ENCODE measurements at regions not wholly inside any gene's neighbourhood (a gene's known extent, or its start where the extent isn't known, plus 50 kb on each side); places are given as distances from the start of the nearest gene placed in this dataset.
"Not testable (repeated sequence)": the region's sequence is repeated elsewhere in the genome, so short reads cannot be mapped to it uniquely, and the experiment has no call there.

DNA sequence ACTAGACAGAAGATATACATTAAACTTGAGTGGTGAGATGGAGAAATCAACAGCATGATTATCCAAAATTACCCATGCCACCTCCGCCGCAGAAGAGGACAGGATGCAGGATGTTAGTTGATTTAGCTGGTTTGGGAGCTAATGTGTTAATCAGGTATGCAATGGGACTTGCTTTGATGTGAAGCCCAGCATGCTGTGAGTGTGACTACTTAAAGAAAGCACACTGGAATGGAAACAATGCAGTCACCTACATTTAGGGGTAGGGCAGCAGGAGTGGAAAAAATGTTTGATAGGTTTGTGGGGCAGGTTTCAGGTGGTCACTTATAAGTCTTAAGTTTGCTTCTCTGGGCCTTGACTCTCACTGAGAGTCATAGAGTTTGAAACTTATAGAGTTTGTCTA lies 170.0 kb upstream of the DAAM1 start:
- H3K27me3 Mint-ChIP-seq: peaks cover 5% of the 10 kb centered on the region
- no peak overlapping the region for H3K27ac Mint-ChIP-seq
- H3K4me1 Mint-ChIP-seq (ENCODE audit: low read depth): no peaks in the 10 kb centered on the region
- no peak for DNase-seq
- H3K36me3 Mint-ChIP-seq (ENCODE audit: low read depth): no peaks in the 10 kb centered on the region
- no peak overlapping the region for H3K4me3 Mint-ChIP-seq
- H3K9me3 Mint-ChIP-seq: peaks cover 9% of the 10 kb centered on the region

DNA sequence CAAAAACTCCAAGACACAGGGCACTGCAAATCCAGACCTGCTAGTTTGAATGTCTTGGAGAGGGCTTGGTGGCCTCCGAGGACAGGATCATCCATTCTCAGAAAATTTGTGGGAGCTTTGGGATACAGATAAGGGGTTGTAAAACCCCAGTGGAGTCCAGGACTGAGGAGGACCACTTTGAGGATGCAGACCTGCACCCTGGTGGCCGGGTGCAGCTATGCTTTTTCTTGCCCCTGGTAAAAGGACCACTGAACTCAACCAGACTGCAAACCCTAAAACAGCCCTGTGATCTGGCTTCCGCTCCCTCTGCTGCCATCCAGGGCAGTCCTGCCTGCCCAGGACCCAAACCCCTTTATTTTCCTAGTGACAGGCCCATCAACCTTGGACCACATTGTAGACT lies 169.5 kb upstream of the DAAM1 start:
- H3K27ac Mint-ChIP-seq: no peak overlapping the region
- peaks cover 5% of the 10 kb centered on the region for H3K27me3 Mint-ChIP-seq
- H3K36me3 Mint-ChIP-seq (ENCODE audit: low read depth): no peaks in the 10 kb centered on the region
- H3K9me3 Mint-ChIP-seq: peaks cover 4% of the 10 kb centered on the region
- H3K4me1 Mint-ChIP-seq (ENCODE audit: low read depth): no peaks in the 10 kb centered on the region
- H3K4me3 Mint-ChIP-seq: no peak overlapping the region
- no peak for DNase-seq

DNA sequence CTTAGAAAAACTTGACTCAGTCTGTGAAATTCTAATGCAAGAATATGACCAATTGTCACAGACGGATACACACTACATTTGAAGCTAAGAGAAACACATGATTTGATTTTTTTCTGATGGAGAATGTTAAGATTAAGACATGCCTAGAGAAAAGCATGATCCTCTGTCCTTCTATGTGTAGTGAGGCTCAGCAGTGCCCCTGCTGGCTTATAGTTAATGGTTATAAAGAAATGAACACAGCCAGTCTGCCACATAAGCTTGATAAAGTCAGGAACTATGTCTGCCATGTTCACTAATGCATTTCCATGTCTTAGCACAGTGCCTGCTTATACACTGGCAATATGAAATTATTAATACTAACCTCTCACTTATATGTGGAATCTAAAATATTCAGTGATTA lies 168.1 kb upstream of the DAAM1 start:
- no peak for DNase-seq
- H3K4me3 Mint-ChIP-seq: no peak overlapping the region
- H3K27me3 Mint-ChIP-seq: peaks cover 11% of the 10 kb centered on the region
- H3K27ac Mint-ChIP-seq: no peak overlapping the region
- no peaks in the 10 kb centered on the region for H3K36me3 Mint-ChIP-seq (ENCODE audit: low read depth)
- H3K9me3 Mint-ChIP-seq: no peaks in the 10 kb centered on the region
- H3K4me1 Mint-ChIP-seq (ENCODE audit: low read depth): no peaks in the 10 kb centered on the region

DNA sequence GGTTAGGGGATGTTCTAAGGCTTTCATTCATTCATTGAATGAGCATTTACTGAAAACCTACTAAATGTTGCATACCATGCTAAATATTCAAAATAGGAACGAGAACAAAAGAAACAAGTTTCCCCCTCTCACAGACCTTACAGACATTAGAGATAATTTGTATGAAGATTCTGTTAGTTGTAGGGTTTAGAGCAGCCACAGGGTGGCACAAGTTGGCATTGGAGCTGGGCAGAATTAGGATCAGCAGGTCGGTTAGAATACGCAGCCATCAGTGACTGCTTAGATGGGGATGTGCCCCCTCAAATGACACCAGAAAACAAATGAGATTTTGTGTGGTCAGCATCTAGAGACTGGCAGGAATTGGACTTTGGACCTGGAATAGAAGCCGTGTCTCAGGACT lies 166.3 kb upstream of the DAAM1 start:
- Mint-ChIP-seq H3K27ac (no peak overlapping the region), H3K36me3 (ENCODE audit: low read depth) (no peaks in the 10 kb centered on the region), H3K27me3 (peaks cover 21% of the 10 kb centered on the region), H3K9me3 (no peaks in the 10 kb centered on the region), H3K4me3 (no peak overlapping the region), H3K4me1 (ENCODE audit: low read depth) (no peaks in the 10 kb centered on the region)
- no peak for DNase-seq

DNA sequence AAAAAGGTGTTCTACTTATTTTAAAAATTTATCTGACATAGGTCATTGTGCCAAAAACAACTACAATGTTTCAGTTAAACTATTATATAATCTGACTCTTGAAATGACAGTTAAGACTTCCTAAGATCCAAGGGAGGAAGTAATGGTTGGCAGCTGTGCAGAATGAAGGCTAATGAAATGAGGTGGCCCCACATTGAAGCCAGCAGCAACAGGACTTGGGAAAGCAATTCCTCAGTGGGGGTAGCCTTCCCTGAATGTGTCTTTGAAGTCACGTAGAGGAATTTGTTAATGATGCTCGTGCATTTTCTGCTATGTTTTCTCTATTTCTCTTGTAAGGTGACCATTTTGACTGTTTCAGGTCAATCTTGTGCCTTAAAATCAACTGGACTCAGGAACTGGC lies 162.4 kb upstream of the DAAM1 start:
- Mint-ChIP-seq H3K27me3 (peaks cover 23% of the 10 kb centered on the region), H3K4me1 (ENCODE audit: low read depth) (peaks cover 6% of the 10 kb centered on the region), H3K36me3 (ENCODE audit: low read depth) (no peaks in the 10 kb centered on the region), H3K9me3 (no peaks in the 10 kb centered on the region), H3K4me3 (no peak overlapping the region), H3K27ac (no peak overlapping the region)
- no peak for DNase-seq

DNA sequence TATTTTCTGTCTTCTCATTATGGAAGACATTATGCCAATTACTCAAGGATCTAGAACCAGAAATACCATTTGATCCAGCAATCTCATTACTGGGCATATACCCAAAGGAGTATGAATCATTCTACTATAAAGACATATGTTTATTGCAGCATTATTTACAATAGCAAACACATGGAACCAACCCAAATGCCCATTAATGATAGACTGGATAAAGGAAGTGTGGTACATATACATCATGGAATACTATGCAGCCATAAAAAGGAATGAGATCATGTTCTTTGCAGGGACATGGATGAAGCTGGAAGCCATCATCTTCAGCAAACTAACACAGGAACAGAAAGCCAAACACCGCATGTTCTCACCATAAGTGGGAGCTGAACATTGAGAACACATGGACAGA lies 161.8 kb upstream of the DAAM1 start:
- H3K9me3 Mint-ChIP-seq; H3K4me3 Mint-ChIP-seq; H3K4me1 Mint-ChIP-seq (ENCODE audit: low read depth); H3K36me3 Mint-ChIP-seq (ENCODE audit: low read depth); DNase-seq; H3K27ac Mint-ChIP-seq: not testable (repeated sequence)
- peaks cover 23% of the 10 kb centered on the region for H3K27me3 Mint-ChIP-seq

DNA sequence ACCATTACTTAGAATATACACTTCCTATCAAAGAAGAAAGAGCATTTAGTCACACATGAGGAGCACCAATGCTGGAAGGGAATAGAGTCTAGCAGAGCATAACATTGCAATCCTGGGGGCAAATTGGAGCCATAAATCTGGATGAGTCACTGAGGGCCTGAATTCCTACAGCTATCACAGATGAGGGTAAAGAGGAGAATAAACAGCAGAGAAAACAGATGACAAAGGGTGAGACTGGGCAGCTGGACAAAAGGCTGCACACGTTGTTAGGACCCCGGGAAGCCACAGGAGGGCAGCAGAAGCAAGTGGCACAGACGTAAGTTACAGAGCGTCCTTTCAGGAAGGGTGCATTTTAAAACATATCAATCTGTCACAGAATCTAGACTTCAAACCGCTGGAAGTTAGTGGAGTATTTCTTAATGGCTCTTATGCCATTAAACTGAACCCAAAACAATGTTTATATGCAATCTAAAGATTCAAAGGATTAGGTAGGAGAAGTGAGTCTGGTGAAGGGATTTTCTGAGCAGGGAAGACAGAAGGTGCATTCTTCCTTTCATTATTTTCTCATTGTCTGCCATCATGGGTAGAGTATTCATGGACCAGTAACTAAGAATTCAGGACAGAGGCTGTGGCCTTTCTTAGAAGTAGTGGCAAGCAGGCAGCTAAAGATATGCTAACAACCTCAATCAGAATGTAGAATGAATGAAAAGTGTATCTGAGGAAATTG lies 159.8 kb upstream of the DAAM1 start:
- peaks cover 6% of the 10 kb centered on the region for H3K4me1 Mint-ChIP-seq (ENCODE audit: low read depth)
- H3K36me3 Mint-ChIP-seq (ENCODE audit: low read depth): no peaks in the 10 kb centered on the region
- H3K27me3 Mint-ChIP-seq: peaks cover 18% of the 10 kb centered on the region
- no peak overlapping the region for H3K27ac Mint-ChIP-seq
- DNase-seq: no peak
- H3K9me3 Mint-ChIP-seq: no peaks in the 10 kb centered on the region
- no peak overlapping the region for H3K4me3 Mint-ChIP-seq

DNA sequence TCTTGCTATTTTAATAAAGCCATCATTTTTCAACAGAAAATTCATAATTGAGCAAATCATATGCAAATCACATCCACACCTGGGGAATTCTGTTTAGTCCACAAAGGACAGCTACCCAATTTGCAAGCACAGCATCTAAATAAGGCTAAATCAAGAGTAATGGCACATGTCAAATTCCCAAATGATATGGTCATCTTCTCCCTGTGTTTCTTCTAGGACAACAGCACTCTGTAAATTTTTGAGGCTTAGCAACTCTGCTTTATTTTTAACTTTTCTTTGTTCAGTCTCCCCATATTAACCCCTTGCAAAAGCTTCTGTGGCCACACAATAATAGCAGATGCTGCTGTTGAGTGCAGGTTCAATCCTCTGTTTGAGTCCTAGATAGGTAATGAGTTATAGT lies 155.6 kb upstream of the DAAM1 start:
- H3K4me1 Mint-ChIP-seq (ENCODE audit: low read depth): peaks cover 6% of the 10 kb centered on the region
- no peaks in the 10 kb centered on the region for H3K9me3 Mint-ChIP-seq
- H3K27ac Mint-ChIP-seq: no peak overlapping the region
- H3K4me3 Mint-ChIP-seq: no peak overlapping the region
- no peak for DNase-seq
- no peaks in the 10 kb centered on the region for H3K36me3 Mint-ChIP-seq (ENCODE audit: low read depth)
- H3K27me3 Mint-ChIP-seq: peaks cover 9% of the 10 kb centered on the region

DNA sequence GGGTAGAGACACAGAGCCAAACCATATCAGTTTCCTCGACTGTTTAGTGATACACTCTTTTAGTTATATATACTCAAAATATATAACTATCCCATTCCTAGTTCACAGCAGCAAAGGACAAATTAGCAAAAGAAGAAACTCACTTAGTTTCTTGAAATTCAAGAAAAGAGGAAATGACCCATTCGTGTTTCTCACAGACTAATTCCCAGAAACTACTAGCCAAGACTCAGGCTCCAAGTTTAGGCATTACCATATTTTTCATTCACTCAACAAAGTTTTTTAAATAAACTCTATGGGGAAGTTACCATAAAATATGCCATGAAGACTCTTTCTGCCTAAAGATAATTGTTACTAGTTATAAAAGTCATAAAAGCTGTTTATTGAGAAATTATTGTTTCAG lies 152.3 kb upstream of the DAAM1 start:
- Mint-ChIP-seq H3K4me3 (no peak overlapping the region), H3K9me3 (no peaks in the 10 kb centered on the region), H3K36me3 (ENCODE audit: low read depth) (no peaks in the 10 kb centered on the region), H3K27ac (no peak overlapping the region), H3K4me1 (ENCODE audit: low read depth) (no peaks in the 10 kb centered on the region), H3K27me3 (peaks cover 9% of the 10 kb centered on the region)
- DNase-seq: no peak

DNA sequence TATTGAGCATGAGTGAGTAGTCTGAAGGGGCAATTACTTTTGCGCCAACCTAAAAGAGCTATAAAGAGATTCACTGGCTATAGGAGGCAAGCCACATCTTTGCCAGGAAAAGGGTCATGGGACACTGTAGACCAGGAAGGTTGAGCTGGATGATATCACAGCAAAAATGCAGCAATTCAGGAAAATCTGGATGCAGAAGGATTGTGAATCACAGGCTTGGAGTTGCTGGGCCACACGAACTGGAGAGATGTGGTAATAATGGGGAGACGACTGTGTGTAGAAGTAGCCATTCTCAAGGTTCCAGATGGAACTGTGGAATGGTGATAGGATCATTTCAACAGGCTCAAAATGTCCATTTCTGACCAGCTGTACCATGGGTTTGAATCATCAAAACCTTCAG lies 151.4 kb upstream of the DAAM1 start:
- Mint-ChIP-seq H3K27ac (no peak overlapping the region), H3K9me3 (no peaks in the 10 kb centered on the region), H3K4me1 (ENCODE audit: low read depth) (no peaks in the 10 kb centered on the region), H3K27me3 (peaks cover 9% of the 10 kb centered on the region), H3K36me3 (ENCODE audit: low read depth) (no peaks in the 10 kb centered on the region), H3K4me3 (no peak overlapping the region)
- no peak for DNase-seq

DNA sequence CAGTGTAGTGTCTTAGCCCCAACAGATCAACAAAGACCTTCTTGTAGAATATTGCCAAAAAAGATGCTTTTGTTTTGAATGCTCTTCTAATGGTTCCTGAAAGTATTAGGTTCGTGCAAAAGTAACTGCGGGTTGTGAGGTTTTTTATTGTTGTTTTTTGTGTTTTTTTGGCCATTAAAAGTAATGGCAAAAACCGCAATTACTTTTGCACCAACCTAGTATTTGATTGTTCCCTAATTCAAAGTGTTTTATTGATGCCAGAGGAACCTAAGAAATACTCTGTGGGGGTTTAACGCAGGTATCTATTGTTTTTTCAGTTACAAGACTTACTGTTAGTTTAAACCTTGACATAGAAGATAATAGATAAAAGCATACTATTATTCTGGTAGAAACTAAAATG lies 150.8 kb upstream of the DAAM1 start:
- DNase-seq: no peak
- Mint-ChIP-seq H3K27me3 (peaks cover 9% of the 10 kb centered on the region), H3K9me3 (no peaks in the 10 kb centered on the region), H3K36me3 (ENCODE audit: low read depth) (no peaks in the 10 kb centered on the region), H3K4me3 (no peak overlapping the region), H3K4me1 (ENCODE audit: low read depth) (no peaks in the 10 kb centered on the region), H3K27ac (no peak overlapping the region)

DNA sequence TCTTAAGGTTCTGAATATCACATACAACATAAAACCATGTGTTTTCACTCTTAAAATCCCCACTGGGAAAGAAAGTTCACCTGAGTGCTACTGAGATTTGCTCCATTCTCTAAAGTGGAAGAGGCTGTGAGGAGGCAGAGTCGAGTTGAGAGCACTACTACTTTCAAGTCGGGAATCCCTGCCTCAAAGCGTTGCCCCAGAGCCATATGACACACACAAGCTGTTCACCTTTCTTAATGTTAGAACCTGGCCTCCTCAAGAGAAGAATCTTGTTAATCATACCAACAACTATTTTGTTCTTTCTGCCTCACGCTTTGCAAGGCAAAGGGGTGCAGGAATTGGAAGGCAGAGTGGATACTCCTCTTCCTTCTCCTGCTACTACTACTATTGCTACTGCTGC lies 149.7 kb upstream of the DAAM1 start:
- H3K9me3 Mint-ChIP-seq: no peaks in the 10 kb centered on the region
- no peak overlapping the region for H3K4me3 Mint-ChIP-seq
- DNase-seq: no peak
- no peak overlapping the region for H3K27ac Mint-ChIP-seq
- no peaks in the 10 kb centered on the region for H3K4me1 Mint-ChIP-seq (ENCODE audit: low read depth)
- peaks cover 9% of the 10 kb centered on the region for H3K27me3 Mint-ChIP-seq
- no peaks in the 10 kb centered on the region for H3K36me3 Mint-ChIP-seq (ENCODE audit: low read depth)

DNA sequence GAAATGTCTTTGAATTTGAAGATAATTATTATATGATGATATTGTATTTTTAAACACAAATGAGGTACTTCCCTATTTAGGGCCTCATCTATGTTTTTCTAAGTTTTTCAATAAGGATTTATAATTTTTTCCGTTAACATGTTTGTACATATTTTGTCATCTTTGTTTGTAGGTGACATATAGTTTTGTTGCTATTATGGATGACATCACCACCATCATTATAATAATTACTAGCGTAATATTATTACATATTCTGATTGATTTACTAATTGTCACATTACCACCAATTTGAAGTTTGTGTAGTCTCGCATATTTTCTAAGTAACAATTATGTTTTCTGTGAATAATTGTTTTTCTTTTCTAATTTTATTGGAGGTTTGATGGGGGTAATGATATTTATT lies 147.2 kb upstream of the DAAM1 start:
- no peak overlapping the region for H3K4me3 Mint-ChIP-seq
- H3K4me1 Mint-ChIP-seq (ENCODE audit: low read depth): no peaks in the 10 kb centered on the region
- no peaks in the 10 kb centered on the region for H3K36me3 Mint-ChIP-seq (ENCODE audit: low read depth)
- H3K9me3 Mint-ChIP-seq: no peaks in the 10 kb centered on the region
- H3K27ac Mint-ChIP-seq: no peak overlapping the region
- no peak for DNase-seq
- H3K27me3 Mint-ChIP-seq: no peaks in the 10 kb centered on the region

DNA sequence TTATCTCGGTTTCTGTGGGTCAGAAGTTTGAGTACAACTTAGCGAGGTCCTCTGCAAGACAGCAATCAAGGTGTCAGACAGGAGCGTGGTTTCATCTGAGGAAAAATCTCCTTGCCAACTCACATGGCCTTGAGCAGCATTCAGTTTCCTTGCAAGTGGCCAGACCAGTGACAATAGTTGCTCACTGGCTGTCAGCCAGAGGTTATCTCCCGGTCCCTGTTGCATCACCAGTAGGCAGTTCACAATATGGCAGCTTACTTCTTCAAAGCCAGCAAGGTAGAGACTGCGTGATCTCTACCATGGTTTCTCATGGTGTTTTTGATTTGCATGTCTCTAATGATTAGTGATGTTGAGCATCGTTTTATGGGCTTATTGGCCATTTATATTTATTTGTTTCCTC lies 143.8 kb upstream of the DAAM1 start:
- Mint-ChIP-seq H3K27me3 (peaks cover 3% of the 10 kb centered on the region), H3K4me1 (ENCODE audit: low read depth) (no peaks in the 10 kb centered on the region), H3K27ac (no peak overlapping the region), H3K36me3 (ENCODE audit: low read depth) (no peaks in the 10 kb centered on the region), H3K4me3 (no peak overlapping the region), H3K9me3 (no peaks in the 10 kb centered on the region)
- no peak for DNase-seq

DNA sequence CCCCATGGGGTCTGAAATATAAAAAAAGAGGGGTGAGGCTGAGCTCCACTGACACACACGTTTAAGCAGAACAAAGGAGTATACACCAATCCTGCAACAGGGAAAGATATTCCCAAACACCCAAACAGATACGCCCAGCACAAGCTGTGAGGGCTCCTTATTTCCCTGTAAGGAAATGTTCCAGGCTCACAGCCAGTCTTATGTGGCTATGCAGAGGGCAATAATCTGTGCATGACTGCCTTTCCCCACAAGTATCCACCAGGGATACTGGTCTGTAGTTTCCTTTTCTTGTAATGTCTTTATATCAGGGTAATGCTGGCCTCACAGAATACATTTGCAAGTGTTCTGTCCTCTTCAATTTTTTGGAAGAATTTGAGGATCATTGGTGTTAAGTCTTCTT lies 141.7 kb upstream of the DAAM1 start:
- H3K36me3 Mint-ChIP-seq (ENCODE audit: low read depth): no peaks in the 10 kb centered on the region
- no peaks in the 10 kb centered on the region for H3K4me1 Mint-ChIP-seq (ENCODE audit: low read depth)
- DNase-seq: no peak
- H3K27me3 Mint-ChIP-seq: peaks cover 16% of the 10 kb centered on the region
- no peaks in the 10 kb centered on the region for H3K9me3 Mint-ChIP-seq
- H3K27ac Mint-ChIP-seq: no peak overlapping the region
- no peak overlapping the region for H3K4me3 Mint-ChIP-seq

DNA sequence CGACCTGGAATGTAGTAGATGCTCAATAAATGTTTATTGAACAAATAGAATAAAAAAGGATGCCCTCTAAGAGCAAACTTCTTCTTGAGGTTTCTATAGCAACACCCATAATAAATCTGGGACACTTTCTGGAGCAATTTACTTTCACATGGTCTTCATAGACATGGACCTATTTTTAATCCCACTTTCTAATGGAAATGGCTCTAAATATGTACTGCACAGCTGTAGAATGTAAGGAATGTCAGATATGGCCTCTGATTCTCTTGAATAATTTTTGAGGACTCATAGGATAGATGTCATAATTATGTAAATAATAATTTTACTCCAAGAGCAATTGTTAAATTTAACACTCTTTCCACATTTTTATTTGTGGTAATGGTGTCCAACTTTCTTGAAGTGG lies 133.5 kb upstream of the DAAM1 start:
- no peak for DNase-seq
- no peaks in the 10 kb centered on the region for H3K36me3 Mint-ChIP-seq (ENCODE audit: low read depth)
- peaks cover 15% of the 10 kb centered on the region for H3K27me3 Mint-ChIP-seq
- no peak overlapping the region for H3K27ac Mint-ChIP-seq
- H3K4me1 Mint-ChIP-seq (ENCODE audit: low read depth): no peaks in the 10 kb centered on the region
- peaks cover 3% of the 10 kb centered on the region for H3K9me3 Mint-ChIP-seq
- no peak overlapping the region for H3K4me3 Mint-ChIP-seq

Measured in activated T-cell treated with anti-CD3 and anti-CD28 coated beads, Interleukin-2, amount 50 U/mL, for 24 hours (primary cell).